Right ventricle myocardium inferior (tissue), 1 donor: ENCODE measurements at regions not wholly inside any gene's neighbourhood (a gene's known extent, or its start where the extent isn't known, plus 50 kb on each side); places are given as distances from the start of the nearest gene placed in this dataset.
"Not testable (repeated sequence)": the region's sequence is repeated elsewhere in the genome, so short reads cannot be mapped to it uniquely, and the experiment has no call there.

Experiments used
- ATAC-seq: fragments of 200-7000 bp; cut with Tn5 transposase; one replicate; pipeline ENCODE4 v1.9.1; 2020; ENCODE audit warnings: mild to moderate bottlenecking, moderate library complexity
- DNase-seq: peaks from one replicate; pipeline ENCODE4 v3.0.0; 2021; ENCODE audit errors: missing footprints
- intact Hi-C: fragments of 100-400 bp; cut with DNase I; formaldehyde crosslinking; loops from one replicate; pipeline ENCODE4 v1.11.0; 2022
- donor health status: DM: no; HTN: yes; CAD: no; lungs with severe emphysema.

GRCh38 chr16:9141813-9142212 is 50.4 kb downstream of the HAPSTR1 start:
- intact Hi-C loops, result no loop called here
- DNase-seq, result no peak
- ATAC-seq, result no peak

- no peak for DNase-seq
- no peak for ATAC-seq
- intact Hi-C loops, result no loop called here
Measured at GRCh38 chr16:9144106-9144505, 52.7 kb downstream of the HAPSTR1 start.

- ATAC-seq (no peak), DNase-seq (no peak)
- intact Hi-C loops, result no loop called here
Measured at GRCh38 chr16:9148374-9149015, 57.1 kb downstream of the HAPSTR1 start.

- intact Hi-C loops, result no loop called here
- ATAC-seq, result no peak
- DNase-seq, result no peak
Measured at GRCh38 chr16:9151074-9151473, 59.6 kb downstream of the HAPSTR1 start.

- ATAC-seq (no peak), DNase-seq (no peak)
- intact Hi-C loops, result no loop called here
Measured at GRCh38 chr16:9151597-9151996, 60.2 kb downstream of the HAPSTR1 start.

- no peak for DNase-seq
- ATAC-seq, result no peak
- intact Hi-C loops, result no loop called here
Measured at GRCh38 chr16:9152649-9153501, 61.4 kb downstream of the HAPSTR1 start.

- DNase-seq, result no peak
- intact Hi-C loops, result no loop called here
- no peak for ATAC-seq
Measured at GRCh38 chr16:9153502-9153864, 62.0 kb downstream of the HAPSTR1 start.

GRCh38 chr16:9154567-9155410 is 63.3 kb downstream of the HAPSTR1 start:
- intact Hi-C loops, result no loop called here

GRCh38 chr16:9155871-9156270 is 64.4 kb downstream of the HAPSTR1 start:
- DNase-seq (no peak), ATAC-seq (no peak)
- intact Hi-C loops, result no loop called here

More at GRCh38 chr16:9154567-9155410, 63.3 kb downstream of the HAPSTR1 start:
- no peak for ATAC-seq
- DNase-seq, result no peak

GRCh38 chr16:9159839-9160550 is 68.6 kb downstream of the HAPSTR1 start:
- DNase-seq (no peak), ATAC-seq (peak; percentile 42)
- intact Hi-C loops, result loop anchor here (5.0 kb wide), 1 partner anchor 1022 kb away; the partner anchor contains the start of gene GRIN2A

GRCh38 chr16:9160551-9160911 is 69.1 kb downstream of the HAPSTR1 start:
- no peak for ATAC-seq
- no peak for DNase-seq
- intact Hi-C loops, result loop anchor here (5.0 kb wide), 1 partner anchor 1022 kb away; the partner anchor contains the start of gene GRIN2A

- intact Hi-C loops, result no loop called here
- ATAC-seq (no peak), DNase-seq (no peak)
Measured at GRCh38 chr16:9165681-9166080, 74.2 kb downstream of the HAPSTR1 start.

GRCh38 chr16:9166326-9166993 is 75.0 kb downstream of the HAPSTR1 start:
- DNase-seq, intact Hi-C loops, ATAC-seq: not testable (repeated sequence)

- DNase-seq (no peak), ATAC-seq (no peak)
- intact Hi-C loops, result no loop called here
Measured at GRCh38 chr16:9169094-9169493, 77.7 kb downstream of the HAPSTR1 start.

- ATAC-seq (no peak), DNase-seq (no peak)
- intact Hi-C loops, result no loop called here
Measured at GRCh38 chr16:9170470-9170869, 79.0 kb downstream of the HAPSTR1 start.

- intact Hi-C loops, result no loop called here
- DNase-seq (no peak), ATAC-seq (no peak)
Measured at GRCh38 chr16:9176547-9177418, 85.3 kb downstream of the HAPSTR1 start.

GRCh38 chr16:9177861-9178260 is 86.4 kb downstream of the HAPSTR1 start:
- no peak for DNase-seq
- intact Hi-C loops, result no loop called here
- no peak for ATAC-seq
